ENCODE measurements at regions not wholly inside any gene's neighbourhood (a gene's known extent, or its start where the extent isn't known, plus 50 kb on each side); places are given as distances from the start of the nearest gene placed in this dataset.

DNA sequence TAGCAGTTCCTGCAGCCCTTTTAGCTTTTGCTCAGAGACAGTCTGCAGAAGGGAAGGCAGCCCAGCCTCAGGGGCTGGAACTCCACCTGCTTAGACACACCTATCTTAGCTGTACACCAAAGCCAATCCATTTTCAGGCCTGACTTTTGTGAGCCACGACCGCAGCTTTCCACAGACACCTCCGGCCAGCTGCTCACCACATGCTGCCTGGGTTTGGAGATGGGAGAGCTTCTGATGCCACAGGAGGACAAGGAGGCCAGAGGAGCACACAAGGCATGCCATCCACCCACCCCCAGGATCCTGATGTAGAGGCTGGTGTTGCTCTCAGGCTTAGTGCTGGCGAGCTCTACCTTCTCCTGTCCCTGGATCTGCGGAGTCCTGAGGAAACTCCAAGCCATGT lies 141.8 kb upstream of the NALF2 start:
- TF ChIP-seq, protein P1, sequence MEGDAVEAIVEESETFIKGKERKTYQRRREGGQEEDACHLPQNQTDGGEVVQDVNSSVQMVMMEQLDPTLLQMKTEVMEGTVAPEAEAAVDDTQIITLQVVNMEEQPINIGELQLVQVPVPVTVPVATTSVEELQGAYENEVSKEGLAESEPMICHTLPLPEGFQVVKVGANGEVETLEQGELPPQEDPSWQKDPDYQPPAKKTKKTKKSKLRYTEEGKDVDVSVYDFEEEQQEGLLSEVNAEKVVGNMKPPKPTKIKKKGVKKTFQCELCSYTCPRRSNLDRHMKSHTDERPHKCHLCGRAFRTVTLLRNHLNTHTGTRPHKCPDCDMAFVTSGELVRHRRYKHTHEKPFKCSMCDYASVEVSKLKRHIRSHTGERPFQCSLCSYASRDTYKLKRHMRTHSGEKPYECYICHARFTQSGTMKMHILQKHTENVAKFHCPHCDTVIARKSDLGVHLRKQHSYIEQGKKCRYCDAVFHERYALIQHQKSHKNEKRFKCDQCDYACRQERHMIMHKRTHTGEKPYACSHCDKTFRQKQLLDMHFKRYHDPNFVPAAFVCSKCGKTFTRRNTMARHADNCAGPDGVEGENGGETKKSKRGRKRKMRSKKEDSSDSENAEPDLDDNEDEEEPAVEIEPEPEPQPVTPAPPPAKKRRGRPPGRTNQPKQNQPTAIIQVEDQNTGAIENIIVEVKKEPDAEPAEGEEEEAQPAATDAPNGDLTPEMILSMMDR (IDR thresholded peaks at IDR 0.05; ENCODE audit: low read depth, low read length, missing control alignments) = no peak
- H3K27me3 ChIP-seq (replicated peaks) = no peaks in the 10 kb centered on the region
- H3K4me3 ChIP-seq (ENCODE audit: low read depth, low read length) = no peak overlapping the region
- in situ Hi-C loops (cut with HindIII; ENCODE audit: low pct_ligation_motif_present, low sequenced_read_pairs) = no loop called here
- H3K27ac ChIP-seq = no peak overlapping the region
- DNase-seq = no peak
- H3K36me3 ChIP-seq (replicated peaks) = no peaks in the 10 kb centered on the region

DNA sequence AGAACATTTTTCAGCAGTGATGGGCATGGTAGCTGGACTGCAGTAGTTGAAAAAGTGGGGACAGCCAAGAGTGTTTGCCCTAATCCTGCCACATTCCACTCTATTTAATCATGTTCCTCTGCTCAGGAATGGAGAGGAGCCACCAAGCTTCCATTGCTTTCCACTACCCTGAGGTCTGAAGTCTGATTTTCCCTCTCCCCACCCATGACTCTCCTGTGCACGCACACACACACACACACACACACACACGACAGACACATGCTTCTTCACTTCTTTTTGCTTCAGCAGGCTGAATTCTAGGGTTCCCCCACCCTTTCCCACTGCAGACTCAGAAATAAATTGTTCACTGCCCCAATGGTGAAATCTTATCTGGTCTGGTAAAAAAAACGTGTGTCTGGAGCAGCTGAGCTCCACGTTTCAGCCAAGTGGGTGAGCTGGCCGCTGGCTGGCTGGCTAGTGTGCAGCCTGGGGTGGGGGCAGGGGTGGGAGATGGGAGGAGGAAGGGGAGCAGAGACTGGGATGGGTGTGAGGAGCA lies 142.7 kb upstream of the NALF2 start:
- DNase-seq = no peak
- no peak overlapping the region for H3K27ac ChIP-seq
- no peaks in the 10 kb centered on the region for H3K36me3 ChIP-seq (replicated peaks)
- in situ Hi-C loops (cut with HindIII; ENCODE audit: low pct_ligation_motif_present, low sequenced_read_pairs) = no loop called here
- H3K27me3 ChIP-seq (replicated peaks) = no peaks in the 10 kb centered on the region
- H3K4me3 ChIP-seq (ENCODE audit: low read depth, low read length) = no peak overlapping the region
- TF ChIP-seq, protein P1 (IDR thresholded peaks at IDR 0.05; ENCODE audit: low read depth, low read length, missing control alignments) = no peak

DNA sequence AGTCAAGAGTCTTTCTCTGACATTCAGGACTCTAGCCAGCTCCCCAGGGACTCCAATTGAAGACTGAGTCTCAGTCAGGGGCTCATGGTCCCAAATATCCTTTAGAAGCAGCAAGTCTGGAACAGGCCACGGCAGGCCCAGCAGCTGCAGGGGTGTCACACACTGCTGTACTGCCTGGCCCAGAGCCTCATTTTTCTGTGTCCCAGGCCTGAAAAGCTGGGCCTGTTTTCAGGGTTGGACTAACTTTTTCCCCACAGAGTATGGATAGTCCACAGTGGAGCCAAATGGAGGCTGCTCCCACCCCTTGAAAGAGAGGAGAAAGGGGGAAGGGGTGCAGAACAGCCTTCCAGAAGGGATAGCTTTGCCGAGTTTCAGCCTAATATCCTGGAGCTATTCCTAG lies 146.8 kb upstream of the NALF2 start:
- H3K27ac ChIP-seq = no peak overlapping the region
- no peaks in the 10 kb centered on the region for H3K36me3 ChIP-seq (replicated peaks)
- no peaks in the 10 kb centered on the region for H3K27me3 ChIP-seq (replicated peaks)
- no peak overlapping the region for H3K4me3 ChIP-seq (ENCODE audit: low read depth, low read length)
- TF ChIP-seq, protein P1 (IDR thresholded peaks at IDR 0.05; ENCODE audit: low read depth, low read length, missing control alignments) = no peak
- DNase-seq = no peak
- in situ Hi-C loops (cut with HindIII; ENCODE audit: low pct_ligation_motif_present, low sequenced_read_pairs) = no loop called here

DNA sequence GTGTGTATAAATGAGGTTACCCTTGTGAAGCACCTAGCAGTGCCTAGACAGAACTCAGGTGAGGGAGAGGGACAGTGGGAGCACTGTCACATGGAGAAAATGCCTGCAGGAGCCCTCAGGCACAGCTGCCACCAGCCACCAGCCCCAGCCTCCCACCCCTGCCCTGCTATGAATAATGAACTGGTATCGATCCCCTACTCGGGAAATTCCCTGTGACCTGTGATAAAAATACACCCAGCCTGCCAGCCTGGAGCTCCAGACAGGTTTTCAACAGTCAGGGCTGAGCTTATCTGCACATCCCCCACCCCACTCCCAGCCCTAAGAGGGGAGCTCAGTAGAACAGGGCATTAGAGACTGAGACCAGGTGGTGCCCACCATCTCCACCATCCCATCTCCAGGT lies 159.6 kb upstream of the PJA1 start:
- H3K27ac ChIP-seq = no peak overlapping the region
- in situ Hi-C loops (cut with HindIII; ENCODE audit: low pct_ligation_motif_present, low sequenced_read_pairs) = no loop called here
- TF ChIP-seq, protein P1 (IDR thresholded peaks at IDR 0.05; ENCODE audit: low read depth, low read length, missing control alignments) = no peak
- no peaks in the 10 kb centered on the region for H3K36me3 ChIP-seq (replicated peaks)
- no peak overlapping the region for H3K4me3 ChIP-seq (ENCODE audit: low read depth, low read length)
- no peaks in the 10 kb centered on the region for H3K27me3 ChIP-seq (replicated peaks)
- DNase-seq = no peak

DNA sequence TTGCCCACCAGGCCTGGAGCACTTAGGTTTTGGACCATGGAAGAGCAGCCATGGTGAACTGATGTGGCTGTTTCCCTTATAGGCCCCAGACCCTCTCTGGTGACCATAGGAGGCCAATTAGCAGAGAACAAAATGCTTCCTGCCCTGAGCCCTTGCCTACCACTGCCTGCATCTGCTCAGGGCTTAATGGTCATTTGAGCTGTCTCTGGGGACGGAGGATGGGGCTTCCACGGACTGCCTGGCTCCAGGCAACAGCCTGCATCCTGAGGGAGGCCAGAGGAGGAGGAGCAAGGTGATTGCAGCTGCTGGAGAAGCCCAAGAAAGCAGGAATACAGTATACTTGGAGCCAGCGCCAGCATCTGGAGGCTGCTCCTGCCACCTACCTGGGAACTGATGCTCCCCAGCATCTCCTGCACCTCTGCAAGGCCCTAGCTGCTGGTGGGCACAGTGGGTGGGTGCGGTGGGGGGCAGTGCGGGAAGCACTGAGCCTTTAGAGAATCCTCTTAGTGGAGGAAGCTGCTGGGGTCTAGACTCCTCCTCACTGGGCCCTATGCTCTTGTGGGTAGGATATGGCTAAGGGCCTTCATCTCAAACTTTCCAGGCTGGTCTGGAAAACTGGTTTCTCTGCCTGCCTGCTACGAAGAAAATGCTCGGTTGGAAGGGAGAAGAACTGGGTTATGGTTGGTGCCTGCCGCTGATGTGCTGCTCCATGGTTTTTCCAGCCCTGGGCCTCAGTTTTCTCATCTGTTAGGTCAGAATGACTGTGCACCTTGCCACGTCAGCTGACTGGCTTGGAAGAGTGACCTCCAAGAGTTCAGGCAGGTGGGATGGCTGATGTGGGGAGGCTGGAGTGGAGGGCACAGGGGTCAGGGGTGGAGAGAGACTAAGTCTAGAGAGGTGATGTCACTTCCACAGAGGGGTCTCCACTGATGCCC lies 158.8 kb upstream of the PJA1 start:
- in situ Hi-C loops (cut with HindIII; ENCODE audit: low pct_ligation_motif_present, low sequenced_read_pairs) = no loop called here

More for the DNA sequence above, 158.8 kb upstream of the PJA1 start:
- H3K27me3 ChIP-seq (replicated peaks) = no peaks in the 10 kb centered on the region
- no peak overlapping the region for H3K27ac ChIP-seq
- TF ChIP-seq, protein P1 (IDR thresholded peaks at IDR 0.05; ENCODE audit: low read depth, low read length, missing control alignments) = no peak
- no peak for DNase-seq
- H3K4me3 ChIP-seq (ENCODE audit: low read depth, low read length) = no peak overlapping the region
- no peaks in the 10 kb centered on the region for H3K36me3 ChIP-seq (replicated peaks)
